HG03025 (cell line): ENCODE measurements at regions not wholly inside any gene's neighbourhood (a gene's known extent, or its start where the extent isn't known, plus 50 kb on each side); places are given as distances from the start of the nearest gene placed in this dataset.
"Not testable (repeated sequence)": the region's sequence is repeated elsewhere in the genome, so short reads cannot be mapped to it uniquely, and the experiment has no call there.

Experiments used
- ATAC-seq: cut with Tn5 transposase; IDR thresholded peaks from one replicate; pipeline ENCODE4 v1.9.1; 2021; ENCODE audit warnings: mild to moderate bottlenecking, moderate library complexity; ENCODE audit not compliant: unreplicated experiment, low FRiP score

GRCh38 chr1:228611707-228612106, 123.6 kb upstream of the RHOU start:
- not testable (repeated sequence) for ATAC-seq

GRCh38 chr1:228622002-228622716, 113.1 kb upstream of the RHOU start:
- not testable (repeated sequence) for ATAC-seq

DNA sequence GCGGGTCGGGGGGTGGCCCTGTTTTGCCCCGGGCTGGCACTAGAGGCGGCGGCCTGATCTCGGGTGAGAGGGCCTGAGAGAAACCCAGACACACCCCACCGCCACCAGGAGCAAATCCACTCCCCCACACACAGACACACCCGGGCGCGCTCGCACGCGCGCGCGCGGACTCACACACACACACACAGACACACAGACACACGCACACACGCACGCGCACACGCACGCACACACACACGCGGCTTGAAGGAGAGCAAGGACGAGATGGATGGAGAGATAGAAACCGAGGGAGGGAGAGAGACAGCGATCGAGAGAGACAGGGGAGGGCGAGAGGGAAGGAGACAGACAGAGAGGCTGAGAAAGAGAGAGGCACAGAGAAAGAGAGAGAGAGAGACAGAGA, 108.8 kb upstream of the RHOU start:
- not testable (repeated sequence) for ATAC-seq

DNA sequence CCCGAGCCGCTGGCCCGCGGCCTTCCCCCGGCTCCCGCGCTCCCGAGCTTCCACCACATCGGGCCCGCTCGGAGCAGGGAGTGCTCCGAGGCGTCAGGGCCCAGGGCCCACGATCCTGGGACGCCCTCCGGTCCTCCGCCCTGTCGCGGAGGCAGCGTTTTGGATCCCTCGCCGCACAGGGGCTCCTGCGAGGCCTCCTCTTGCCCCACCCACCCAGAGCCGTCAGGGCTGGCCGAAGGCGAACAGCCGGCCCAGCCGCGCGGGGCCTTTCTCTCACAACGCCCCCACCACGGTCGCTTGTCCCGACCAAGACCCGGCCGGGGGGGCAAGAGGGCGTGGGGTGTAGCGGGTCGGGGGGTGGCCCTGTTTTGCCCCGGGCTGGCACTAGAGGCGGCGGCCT, 102.4 kb upstream of the RHOU start:
- not testable (repeated sequence) for ATAC-seq

DNA sequence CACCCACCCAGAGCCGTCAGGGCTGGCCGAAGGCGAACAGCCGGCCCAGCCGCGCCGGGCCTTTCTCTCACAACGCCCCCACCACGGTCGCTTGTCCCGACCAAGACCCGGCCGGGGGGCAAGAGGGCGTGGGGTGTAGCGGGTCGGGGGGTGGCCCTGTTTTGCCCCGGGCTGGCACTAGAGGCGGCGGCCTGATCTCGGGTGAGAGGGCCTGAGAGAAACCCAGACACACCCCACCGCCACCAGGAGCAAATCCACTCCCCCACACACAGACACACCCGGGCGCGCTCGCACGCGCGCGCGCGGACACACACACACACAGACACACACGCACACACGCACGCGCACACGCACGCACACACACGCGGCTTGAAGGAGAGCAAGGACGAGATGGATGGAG, 100.0 kb upstream of the RHOU start:
- not testable (repeated sequence) for ATAC-seq

- not testable (repeated sequence) for ATAC-seq
Measured at GRCh38 chr1:228637529-228637928, 97.8 kb upstream of the RHOU start.

GRCh38 chr1:228646717-228647522, 88.4 kb upstream of the RHOU start:
- ATAC-seq = peak; percentile 43

DNA sequence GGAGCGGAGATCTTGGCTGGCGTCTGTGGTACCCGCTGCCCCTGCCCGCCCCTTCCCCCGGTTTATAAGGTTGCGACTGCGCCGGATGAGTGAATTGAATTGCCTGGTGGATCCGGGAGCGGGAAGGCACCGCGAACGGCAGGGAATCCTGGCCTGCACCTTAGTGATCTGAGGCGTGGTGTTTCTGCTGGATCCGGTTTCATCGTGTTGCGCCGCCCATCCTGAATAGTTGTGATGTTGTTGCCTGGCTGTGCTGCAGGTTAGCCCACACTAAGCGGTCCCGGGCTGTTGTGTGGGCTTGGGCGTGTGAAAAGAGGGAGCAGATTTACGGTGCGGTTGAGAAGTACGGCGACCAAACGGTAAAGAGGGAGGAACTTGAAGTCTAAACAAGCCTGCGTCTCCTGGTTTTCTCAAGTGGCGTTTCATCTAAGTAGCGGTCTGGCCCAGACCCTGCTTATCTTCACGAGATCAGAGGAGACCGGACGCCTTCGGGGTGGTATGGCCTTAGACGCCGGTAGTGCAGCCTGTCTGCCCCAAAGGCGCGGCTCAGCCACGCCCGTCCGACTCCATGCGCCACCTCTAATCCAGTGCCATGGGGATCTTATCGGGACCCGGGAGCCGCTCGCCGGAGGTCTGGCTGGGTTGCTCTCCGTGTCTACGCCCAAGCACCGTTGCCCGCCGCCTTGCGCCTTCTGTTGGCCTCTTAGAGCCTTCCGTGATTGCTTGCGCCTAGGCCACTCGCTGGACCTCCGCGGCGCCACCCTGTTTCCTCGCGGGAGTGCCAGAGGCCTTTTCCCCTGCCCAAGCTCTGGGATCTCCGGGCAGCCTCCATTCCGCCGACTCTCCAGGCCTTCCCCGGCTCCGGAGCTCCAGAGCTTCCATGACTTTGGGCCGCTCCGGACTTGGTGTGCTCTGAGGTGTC, 87.5 kb upstream of the RHOU start:
- no peak for ATAC-seq

GRCh38 chr1:228648647-228649383, 86.5 kb upstream of the RHOU start:
- no peak for ATAC-seq

DNA sequence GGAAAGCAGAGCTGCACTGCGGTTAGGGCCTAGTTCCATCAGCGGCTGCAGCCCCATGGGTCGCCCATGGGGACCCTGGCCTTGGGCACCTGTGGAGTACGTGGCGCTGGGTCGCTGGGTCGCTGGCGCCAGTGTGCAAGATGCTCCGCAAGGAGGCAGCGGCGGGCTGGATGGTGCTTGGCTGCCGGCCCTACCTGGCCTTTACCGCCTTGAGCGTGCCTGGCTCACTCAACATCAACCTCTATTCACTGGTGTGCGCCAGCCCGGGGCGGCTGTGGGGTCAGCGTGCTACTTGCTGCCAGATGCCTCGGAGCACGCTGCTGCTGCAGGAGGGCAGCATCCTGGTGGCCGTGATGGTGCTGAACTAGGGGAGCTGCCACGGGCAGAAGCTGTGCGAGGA, 85.1 kb upstream of the RHOU start:
- no peak for ATAC-seq

DNA sequence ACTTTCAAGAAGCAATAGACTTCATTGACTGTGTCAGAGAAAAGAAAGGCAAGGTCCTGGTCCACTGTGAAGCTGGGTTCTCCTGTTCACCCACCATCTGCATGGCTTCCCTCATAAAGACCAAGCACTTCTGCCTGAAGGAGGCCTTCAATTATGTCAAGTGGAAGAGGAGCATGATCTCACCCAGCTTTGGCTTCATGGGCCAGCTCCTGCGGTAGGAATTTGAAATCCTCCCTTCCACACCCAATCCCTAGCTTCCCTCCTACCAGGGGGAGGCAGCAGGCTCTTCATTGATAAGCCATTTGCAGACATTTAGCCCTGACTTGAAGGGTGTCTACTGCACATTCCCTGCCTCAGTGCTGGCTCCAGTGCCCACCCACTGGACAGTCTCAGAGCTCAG, 84.3 kb upstream of the RHOU start:
- no peak for ATAC-seq

DNA sequence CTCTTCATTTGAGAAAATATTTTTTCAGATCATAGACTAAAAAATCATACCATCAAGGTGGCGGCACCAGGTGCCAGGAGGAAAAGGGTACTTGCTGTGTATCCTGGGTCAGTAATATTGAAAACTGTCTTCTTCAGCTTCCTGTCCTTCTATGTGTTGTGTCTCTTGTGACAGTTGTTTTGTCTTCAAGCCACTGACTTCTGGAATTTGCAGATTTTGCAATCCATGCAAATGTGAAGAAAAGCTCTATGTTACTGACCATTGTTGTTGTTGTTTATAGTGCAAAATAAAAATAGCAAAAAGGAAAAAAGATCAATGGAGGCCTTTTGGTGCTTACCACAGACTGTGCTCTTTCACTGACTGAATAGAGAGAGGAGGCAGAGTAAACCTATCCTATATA, 83.2 kb upstream of the RHOU start:
- no peak for ATAC-seq

DNA sequence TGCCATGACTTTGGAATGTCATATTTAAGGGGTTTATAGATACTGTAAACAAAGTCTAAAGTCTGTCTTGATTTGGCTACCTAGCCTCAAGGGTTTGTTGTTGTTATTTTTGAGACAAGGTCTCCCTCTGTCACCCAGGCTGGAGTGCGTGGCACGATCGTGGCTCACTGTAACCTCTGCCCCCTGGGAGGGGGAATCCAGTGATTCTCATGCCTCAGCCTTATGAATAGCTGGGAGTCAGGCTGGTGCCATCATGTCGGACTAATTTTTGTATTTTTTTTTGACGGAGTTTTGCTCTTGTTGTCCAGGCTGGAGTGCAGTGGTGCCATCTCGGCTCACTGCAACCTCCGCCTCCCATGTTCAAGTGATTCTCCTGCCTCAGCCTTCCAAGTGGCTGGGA, 82.2 kb upstream of the RHOU start:
- not testable (repeated sequence) for ATAC-seq

GRCh38 chr1:228653748-228654147, 81.5 kb upstream of the RHOU start:
- no peak for ATAC-seq

GRCh38 chr1:228655796-228656394, 79.4 kb upstream of the RHOU start:
- ATAC-seq = no peak

- not testable (repeated sequence) for ATAC-seq
Measured at GRCh38 chr1:228662007-228662689, 73.1 kb upstream of the RHOU start.

- no peak for ATAC-seq
Measured at GRCh38 chr1:228664399-228664914, 70.8 kb upstream of the RHOU start.

DNA sequence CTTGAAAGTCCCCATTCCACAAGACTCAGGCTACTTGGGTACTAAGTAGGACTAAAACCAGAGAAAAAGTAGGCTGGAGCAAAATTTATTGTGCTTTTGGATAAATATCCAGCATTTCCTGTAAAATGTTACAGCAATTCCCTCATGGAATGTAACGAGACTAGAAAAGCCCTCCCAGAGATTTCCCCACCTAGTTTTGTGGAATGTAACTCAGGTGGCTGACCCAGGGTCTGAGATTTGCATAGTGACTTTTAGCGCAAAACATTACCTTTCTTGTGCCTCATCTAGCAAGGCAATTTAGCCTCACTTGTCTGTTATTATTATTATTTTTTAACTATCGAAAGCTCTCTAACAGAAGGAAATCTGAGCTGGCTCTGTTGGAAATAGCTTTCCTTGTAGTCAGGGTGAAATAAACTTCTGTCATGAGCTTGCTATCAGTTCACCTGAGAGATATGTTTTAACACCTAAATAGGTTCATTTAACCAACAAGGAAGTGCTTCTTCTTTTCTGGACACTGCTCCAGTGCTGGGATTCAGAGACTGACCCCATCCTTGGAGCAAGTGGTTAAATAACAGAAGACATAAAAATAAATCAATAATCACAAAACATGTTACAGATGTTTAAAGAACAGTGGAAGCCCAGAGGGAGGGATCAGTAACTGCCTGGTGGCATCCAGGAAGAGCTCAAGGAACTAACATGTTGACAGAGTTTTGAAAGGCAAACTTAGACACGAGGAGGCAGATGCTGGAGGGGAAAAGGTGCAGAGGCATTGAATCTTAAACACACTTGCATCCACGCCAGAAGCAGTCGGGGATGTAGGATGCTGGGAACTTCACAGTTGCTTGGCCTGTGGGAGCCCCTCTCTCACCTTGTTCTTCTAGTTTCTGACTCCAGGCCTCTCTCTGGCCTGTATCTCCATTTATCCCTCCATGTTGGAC, 68.3 kb upstream of the RHOU start:
- no peak for ATAC-seq
